ENCODE measurements at regions not wholly inside any gene's neighbourhood (a gene's known extent, or its start where the extent isn't known, plus 50 kb on each side); places are given as distances from the start of the nearest gene placed in this dataset.

DNA sequence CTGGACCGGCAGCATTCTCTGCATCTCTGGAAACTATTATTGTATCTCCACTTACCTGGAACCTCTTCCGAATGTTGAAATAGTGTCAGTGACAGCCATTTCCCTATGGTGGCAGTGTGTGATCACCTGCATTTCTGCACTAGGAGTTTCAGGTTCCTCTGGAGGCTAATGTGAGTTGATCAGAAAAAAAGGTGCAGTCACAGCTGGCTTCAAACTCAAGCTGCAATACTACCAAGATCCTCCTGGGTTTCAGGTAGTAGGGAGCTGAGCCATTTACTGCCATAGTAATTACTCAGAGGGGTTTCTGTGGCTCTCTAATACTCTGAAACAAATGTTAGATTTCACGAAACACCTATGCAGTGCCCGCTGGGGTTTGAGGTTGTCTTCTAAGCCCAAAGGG lies 183.5 kb upstream of the OSR1 start:
- no peaks in the 10 kb centered on the region for H3K27me3 Mint-ChIP-seq
- H3K4me1 Mint-ChIP-seq (ENCODE audit: low read depth), result no peaks in the 10 kb centered on the region
- no peak overlapping the region for H3K27ac Mint-ChIP-seq
- intact Hi-C loops (cut with micrococcal nuclease), result no loop called here
- no peak overlapping the region for H3K4me3 Mint-ChIP-seq
- H3K36me3 Mint-ChIP-seq (ENCODE audit: low read depth), result no peaks in the 10 kb centered on the region
- no peaks in the 10 kb centered on the region for H3K9me3 Mint-ChIP-seq

DNA sequence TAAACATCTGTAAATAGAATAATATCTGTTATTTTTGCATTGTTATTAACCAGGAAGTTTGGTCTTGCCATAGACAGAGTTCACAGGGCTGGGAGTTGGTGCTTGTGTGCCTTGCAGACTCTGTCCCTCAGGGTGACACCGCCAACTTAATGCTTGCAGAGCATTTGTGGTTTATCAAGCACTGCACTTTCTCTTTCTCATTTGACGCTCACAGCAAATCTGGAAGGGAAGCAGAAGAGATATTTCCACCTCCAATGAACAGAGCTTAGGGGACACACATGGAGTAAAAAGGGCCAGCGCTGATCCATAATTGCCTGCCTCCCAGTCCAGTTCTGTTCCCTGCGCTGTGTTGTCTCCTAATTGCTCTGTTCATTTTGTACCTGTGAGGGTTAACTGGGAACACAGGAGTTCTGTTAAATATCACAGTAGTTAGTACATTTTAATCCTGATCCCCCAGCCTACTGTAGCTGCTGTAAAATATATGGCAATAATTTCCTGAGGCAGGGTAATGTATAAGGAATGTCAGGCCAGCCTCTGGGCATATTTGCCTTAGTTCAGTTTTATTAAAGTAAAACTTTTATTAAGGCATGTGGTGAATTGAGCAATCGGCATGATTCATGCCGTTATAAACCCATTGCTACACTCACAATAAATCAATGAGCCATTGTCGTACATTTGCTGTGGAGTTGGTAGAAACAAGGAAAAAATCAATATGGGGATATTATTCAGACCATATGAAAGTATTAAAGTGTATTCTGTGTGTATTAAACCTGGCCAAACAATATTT lies 182.5 kb upstream of the OSR1 start:
- intact Hi-C loops (cut with micrococcal nuclease), result no loop called here
- Mint-ChIP-seq H3K27me3 (no peaks in the 10 kb centered on the region), H3K36me3 (ENCODE audit: low read depth) (no peaks in the 10 kb centered on the region), H3K27ac (no peak overlapping the region), H3K4me1 (ENCODE audit: low read depth) (no peaks in the 10 kb centered on the region), H3K9me3 (no peaks in the 10 kb centered on the region), H3K4me3 (no peak overlapping the region)

- Mint-ChIP-seq H3K4me3 (no peak overlapping the region), H3K27me3 (no peaks in the 10 kb centered on the region), H3K9me3 (no peaks in the 10 kb centered on the region), H3K27ac (no peak overlapping the region), H3K36me3 (ENCODE audit: low read depth) (no peaks in the 10 kb centered on the region), H3K4me1 (ENCODE audit: low read depth) (no peaks in the 10 kb centered on the region)
- intact Hi-C loops (cut with micrococcal nuclease), result no loop called here
Measured at GRCh38 chr2:19538411-19538963, 180.1 kb upstream of the OSR1 start.

DNA sequence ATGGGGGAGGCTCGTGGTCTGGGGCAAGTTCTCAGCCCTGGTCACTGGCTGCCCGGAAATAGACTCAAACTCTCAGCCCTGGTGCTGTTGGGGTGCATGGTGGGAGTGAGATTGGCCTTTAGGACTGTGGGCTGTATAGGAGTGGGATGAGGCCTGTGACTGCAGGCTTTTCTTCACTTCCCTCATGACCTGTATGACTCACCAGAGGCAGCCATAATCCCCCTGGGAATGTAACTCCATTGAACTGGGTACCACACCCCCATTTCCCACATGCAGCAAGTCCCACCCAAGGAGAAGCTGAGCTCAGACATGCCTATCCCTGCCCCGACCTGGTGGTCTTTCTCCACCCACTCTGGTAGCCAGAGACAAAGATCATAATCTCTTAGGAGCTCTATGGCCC lies 177.7 kb upstream of the OSR1 start:
- intact Hi-C loops (cut with micrococcal nuclease), result no loop called here
- H3K9me3 Mint-ChIP-seq, result no peaks in the 10 kb centered on the region
- H3K4me3 Mint-ChIP-seq, result no peak overlapping the region
- H3K27me3 Mint-ChIP-seq, result no peaks in the 10 kb centered on the region
- H3K4me1 Mint-ChIP-seq (ENCODE audit: low read depth), result no peaks in the 10 kb centered on the region
- no peaks in the 10 kb centered on the region for H3K36me3 Mint-ChIP-seq (ENCODE audit: low read depth)
- no peak overlapping the region for H3K27ac Mint-ChIP-seq

DNA sequence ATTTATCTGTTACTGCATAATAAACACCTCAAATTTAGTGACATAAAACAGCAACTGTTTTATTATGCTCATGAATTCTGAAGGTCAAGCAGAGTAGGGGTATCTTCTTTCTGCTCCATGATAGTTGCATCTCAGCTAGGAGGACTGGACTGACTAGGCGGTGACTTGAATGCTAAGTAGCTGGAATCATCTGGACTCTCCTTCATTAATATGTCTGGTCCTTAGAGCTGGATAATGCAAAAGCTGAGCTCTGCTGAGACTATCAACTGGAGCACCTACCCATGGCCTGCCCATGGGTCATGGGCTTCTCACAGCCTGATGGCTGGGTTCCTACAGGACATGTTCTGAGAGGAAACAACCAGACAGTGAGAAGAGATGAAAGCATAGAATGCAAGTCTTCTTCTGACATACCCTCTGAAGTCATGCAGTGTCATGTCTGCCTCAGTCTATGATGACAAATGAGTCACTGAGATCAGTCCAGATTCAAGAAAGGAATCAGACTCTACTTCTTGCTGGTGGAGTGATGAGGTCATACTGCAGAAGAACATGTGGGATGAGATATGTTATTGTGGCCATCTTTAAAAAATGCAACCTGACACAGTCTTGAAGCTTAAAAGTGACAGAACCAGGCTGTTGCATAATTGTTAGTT lies 174.2 kb upstream of the OSR1 start:
- no peak overlapping the region for H3K4me3 Mint-ChIP-seq
- no peaks in the 10 kb centered on the region for H3K9me3 Mint-ChIP-seq
- no peaks in the 10 kb centered on the region for H3K27me3 Mint-ChIP-seq
- no peaks in the 10 kb centered on the region for H3K4me1 Mint-ChIP-seq (ENCODE audit: low read depth)
- H3K36me3 Mint-ChIP-seq (ENCODE audit: low read depth), result no peaks in the 10 kb centered on the region
- intact Hi-C loops (cut with micrococcal nuclease), result no loop called here
- H3K27ac Mint-ChIP-seq, result no peak overlapping the region

- no peaks in the 10 kb centered on the region for H3K27me3 Mint-ChIP-seq
- no peak overlapping the region for H3K27ac Mint-ChIP-seq
- no peak overlapping the region for H3K4me3 Mint-ChIP-seq
- H3K36me3 Mint-ChIP-seq (ENCODE audit: low read depth), result no peaks in the 10 kb centered on the region
- intact Hi-C loops (cut with micrococcal nuclease), result no loop called here
- no peaks in the 10 kb centered on the region for H3K4me1 Mint-ChIP-seq (ENCODE audit: low read depth)
- H3K9me3 Mint-ChIP-seq, result no peaks in the 10 kb centered on the region
Measured at GRCh38 chr2:19529677-19530076, 171.3 kb upstream of the OSR1 start.

- intact Hi-C loops (cut with micrococcal nuclease), result no loop called here
- Mint-ChIP-seq H3K27ac (no peak overlapping the region), H3K4me1 (ENCODE audit: low read depth) (no peaks in the 10 kb centered on the region), H3K27me3 (no peaks in the 10 kb centered on the region), H3K9me3 (no peaks in the 10 kb centered on the region), H3K36me3 (ENCODE audit: low read depth) (no peaks in the 10 kb centered on the region), H3K4me3 (no peak overlapping the region)
Measured at GRCh38 chr2:19527771-19528170, 169.3 kb upstream of the OSR1 start.

GRCh38 chr2:19525313-19525712 lies 166.9 kb upstream of the OSR1 start:
- intact Hi-C loops (cut with micrococcal nuclease), result no loop called here
- Mint-ChIP-seq H3K27me3 (no peaks in the 10 kb centered on the region), H3K27ac (no peak overlapping the region), H3K9me3 (no peaks in the 10 kb centered on the region), H3K4me1 (ENCODE audit: low read depth) (no peaks in the 10 kb centered on the region), H3K4me3 (no peak overlapping the region), H3K36me3 (ENCODE audit: low read depth) (no peaks in the 10 kb centered on the region)

GRCh38 chr2:19519045-19519444 lies 160.6 kb upstream of the OSR1 start:
- Mint-ChIP-seq H3K27ac (no peak overlapping the region), H3K27me3 (no peaks in the 10 kb centered on the region), H3K4me3 (no peak overlapping the region), H3K36me3 (ENCODE audit: low read depth) (no peaks in the 10 kb centered on the region), H3K9me3 (no peaks in the 10 kb centered on the region), H3K4me1 (ENCODE audit: low read depth) (no peaks in the 10 kb centered on the region)
- intact Hi-C loops (cut with micrococcal nuclease), result no loop called here

GRCh38 chr2:19507137-19507536 lies 148.7 kb upstream of the OSR1 start:
- intact Hi-C loops (cut with micrococcal nuclease), result no loop called here
- peaks cover 7% of the 10 kb centered on the region for H3K9me3 Mint-ChIP-seq
- no peaks in the 10 kb centered on the region for H3K36me3 Mint-ChIP-seq (ENCODE audit: low read depth)
- no peaks in the 10 kb centered on the region for H3K4me1 Mint-ChIP-seq (ENCODE audit: low read depth)
- no peaks in the 10 kb centered on the region for H3K27me3 Mint-ChIP-seq
- no peak overlapping the region for H3K4me3 Mint-ChIP-seq
- H3K27ac Mint-ChIP-seq, result no peak overlapping the region

GRCh38 chr2:19505199-19506136 lies 147.0 kb upstream of the OSR1 start:
- peaks cover 7% of the 10 kb centered on the region for H3K9me3 Mint-ChIP-seq
- H3K27ac Mint-ChIP-seq, result no peak overlapping the region
- H3K4me1 Mint-ChIP-seq (ENCODE audit: low read depth), result no peaks in the 10 kb centered on the region
- no peaks in the 10 kb centered on the region for H3K36me3 Mint-ChIP-seq (ENCODE audit: low read depth)
- no peaks in the 10 kb centered on the region for H3K27me3 Mint-ChIP-seq
- intact Hi-C loops (cut with micrococcal nuclease), result no loop called here
- no peak overlapping the region for H3K4me3 Mint-ChIP-seq

- no peak overlapping the region for H3K4me3 Mint-ChIP-seq
- no peaks in the 10 kb centered on the region for H3K36me3 Mint-ChIP-seq (ENCODE audit: low read depth)
- no peaks in the 10 kb centered on the region for H3K4me1 Mint-ChIP-seq (ENCODE audit: low read depth)
- peaks cover 7% of the 10 kb centered on the region for H3K9me3 Mint-ChIP-seq
- intact Hi-C loops (cut with micrococcal nuclease), result no loop called here
- no peak overlapping the region for H3K27ac Mint-ChIP-seq
- H3K27me3 Mint-ChIP-seq, result no peaks in the 10 kb centered on the region
Measured at GRCh38 chr2:19504400-19505198, 146.2 kb upstream of the OSR1 start.

DNA sequence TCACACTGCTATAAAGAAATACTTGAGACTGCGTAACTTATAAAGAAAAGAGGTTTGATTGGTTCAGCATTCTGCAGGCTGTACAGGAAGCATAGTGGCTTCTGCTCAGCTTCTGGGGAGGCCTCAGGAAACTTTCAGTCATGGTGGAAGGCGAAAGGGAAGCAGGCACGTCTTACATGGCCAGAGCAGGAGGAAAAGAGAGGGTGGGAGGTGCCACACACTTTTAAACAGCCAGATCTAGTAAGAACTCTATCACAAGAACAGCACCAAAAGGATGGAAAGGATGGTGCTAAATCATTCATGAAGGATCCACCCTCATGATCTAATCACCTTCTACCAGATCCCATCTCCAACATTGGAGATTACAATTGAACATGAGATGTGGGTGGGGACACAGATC lies 145.5 kb upstream of the OSR1 start:
- no peak overlapping the region for H3K27ac Mint-ChIP-seq
- intact Hi-C loops (cut with micrococcal nuclease), result no loop called here

More for the DNA sequence above, 145.5 kb upstream of the OSR1 start:
- no peak overlapping the region for H3K4me3 Mint-ChIP-seq
- peaks cover 7% of the 10 kb centered on the region for H3K9me3 Mint-ChIP-seq
- no peaks in the 10 kb centered on the region for H3K27me3 Mint-ChIP-seq
- H3K36me3 Mint-ChIP-seq (ENCODE audit: low read depth), result no peaks in the 10 kb centered on the region
- no peaks in the 10 kb centered on the region for H3K4me1 Mint-ChIP-seq (ENCODE audit: low read depth)
